ENCODE measurements at regions not wholly inside any gene's neighbourhood (a gene's known extent, or its start where the extent isn't known, plus 50 kb on each side); places are given as distances from the start of the nearest gene placed in this dataset.

DNA sequence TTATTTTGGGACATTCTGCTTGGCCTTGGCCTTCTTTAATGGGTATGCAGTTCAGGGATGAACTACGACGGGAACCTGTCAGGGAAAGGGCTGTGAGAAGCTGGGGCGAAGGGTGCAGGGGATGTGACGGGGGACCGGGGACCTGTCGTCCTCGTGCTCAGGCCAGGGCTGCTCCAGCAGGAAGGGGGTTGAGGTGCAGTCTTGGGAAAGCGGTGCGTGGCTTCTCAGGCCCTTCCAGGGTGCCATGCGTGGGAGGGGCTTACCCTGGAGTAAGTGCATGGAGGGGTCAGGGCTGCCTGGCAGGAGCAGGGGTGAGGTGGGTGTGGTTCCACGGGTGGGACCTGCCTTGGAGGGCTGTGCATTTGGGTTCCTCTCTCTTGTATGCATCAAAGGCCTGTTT lies 100.8 kb downstream of the TEX29 start:
- Histone ChIP-seq H3K27ac (ENCODE audit: insufficient read length, low read depth, low read length) (no peak overlapping the region), H3K9ac (ENCODE audit: extremely low read depth, insufficient read length, low read length) (no peak overlapping the region), H2BK120ac (ENCODE audit: low read depth, low read length, poor library complexity, severe bottlenecking) (no peak overlapping the region), H4K8ac (replicated peaks; ENCODE audit: insufficient read length, low read depth, low read length) (no peak overlapping the region), H3K27me3 (ENCODE audit: insufficient read depth, low read length) (no peaks in the 10 kb centered on the region), H3K9me3 (ENCODE audit: control insufficient read depth, low read depth, low read length) (no peaks in the 10 kb centered on the region), H3T11ph (ENCODE audit: low read length) (no peak overlapping the region), H4K91ac (ENCODE audit: insufficient read length, low read depth, low read length) (no peak overlapping the region), H4K20me1 (ENCODE audit: control insufficient read depth, insufficient read depth, insufficient read length) (no peaks in the 10 kb centered on the region), H3K79me2 (ENCODE audit: insufficient read depth, low read length) (no peaks in the 10 kb centered on the region), H3K18ac (ENCODE audit: insufficient read length, low read depth, low read length) (no peak overlapping the region), H3K56ac (ENCODE audit: insufficient read length, low read depth, low read length) (no peak overlapping the region), H2BK12ac (ENCODE audit: insufficient read length, low read depth, low read length) (no peak overlapping the region), H3K14ac (ENCODE audit: insufficient read depth, low read length) (no peak overlapping the region), H2BK15ac (ENCODE audit: low read depth, low read length) (no peak overlapping the region), H2AFZ (ENCODE audit: low read length) (no peak overlapping the region), H3K4me2 (ENCODE audit: insufficient read depth, insufficient read length, low read length) (no peak overlapping the region), H2BK20ac (ENCODE audit: low read depth, low read length, poor library complexity, severe bottlenecking) (no peak overlapping the region), H4K5ac (ENCODE audit: insufficient read length, low read depth, low read length) (no peak overlapping the region), H2BK5ac (ENCODE audit: insufficient read length, low read length) (no peak overlapping the region), H3K23ac (ENCODE audit: insufficient read length, low read depth, low read length) (no peak overlapping the region), H3K4ac (ENCODE audit: low read depth, low read length) (no peak overlapping the region), H3K23me2 (ENCODE audit: insufficient read length, low read depth, low read length, poor library complexity, severe bottlenecking) (no peaks in the 10 kb centered on the region), H3K4me1 (ENCODE audit: insufficient read depth, low read length) (no peaks in the 10 kb centered on the region), H3K79me1 (ENCODE audit: insufficient read depth, low read depth, low read length, poor library complexity, severe bottlenecking) (no peaks in the 10 kb centered on the region), H2AK5ac (ENCODE audit: insufficient read length, low read length) (no peak overlapping the region)
- no CpG with 5 or more reads among the region's 11 CpGs for WGBS (ENCODE audit: extremely low coverage, insufficient read length, low lambda C conversion rate)
- no peak overlapping the region for H3K27ac Mint-ChIP-seq
- peaks cover 10% of the 10 kb centered on the region for H3K27me3 Mint-ChIP-seq (ENCODE audit: low read depth)
- peaks cover 0 to 4% of the 10 kb centered on the region in 2 experiments; a peak in 1 of 4 replicates for H3K4me1 Mint-ChIP-seq
- no peaks in the 10 kb centered on the region for H3K36me3 Mint-ChIP-seq (ENCODE audit: insufficient read depth in 1 of 3, low read depth in 3 of 3)
- no peak for DNase-seq
- H3K9me3 Mint-ChIP-seq, result no peaks in the 10 kb centered on the region
- no peak overlapping the region for H3K4me3 Mint-ChIP-seq
- TF ChIP-seq, protein P1, sequence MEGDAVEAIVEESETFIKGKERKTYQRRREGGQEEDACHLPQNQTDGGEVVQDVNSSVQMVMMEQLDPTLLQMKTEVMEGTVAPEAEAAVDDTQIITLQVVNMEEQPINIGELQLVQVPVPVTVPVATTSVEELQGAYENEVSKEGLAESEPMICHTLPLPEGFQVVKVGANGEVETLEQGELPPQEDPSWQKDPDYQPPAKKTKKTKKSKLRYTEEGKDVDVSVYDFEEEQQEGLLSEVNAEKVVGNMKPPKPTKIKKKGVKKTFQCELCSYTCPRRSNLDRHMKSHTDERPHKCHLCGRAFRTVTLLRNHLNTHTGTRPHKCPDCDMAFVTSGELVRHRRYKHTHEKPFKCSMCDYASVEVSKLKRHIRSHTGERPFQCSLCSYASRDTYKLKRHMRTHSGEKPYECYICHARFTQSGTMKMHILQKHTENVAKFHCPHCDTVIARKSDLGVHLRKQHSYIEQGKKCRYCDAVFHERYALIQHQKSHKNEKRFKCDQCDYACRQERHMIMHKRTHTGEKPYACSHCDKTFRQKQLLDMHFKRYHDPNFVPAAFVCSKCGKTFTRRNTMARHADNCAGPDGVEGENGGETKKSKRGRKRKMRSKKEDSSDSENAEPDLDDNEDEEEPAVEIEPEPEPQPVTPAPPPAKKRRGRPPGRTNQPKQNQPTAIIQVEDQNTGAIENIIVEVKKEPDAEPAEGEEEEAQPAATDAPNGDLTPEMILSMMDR (conservative IDR thresholded peaks at IDR 0.05), result no peak
